ENCODE measurements at regions not wholly inside any gene's neighbourhood (a gene's known extent, or its start where the extent isn't known, plus 50 kb on each side); places are given as distances from the start of the nearest gene placed in this dataset.

DNA sequence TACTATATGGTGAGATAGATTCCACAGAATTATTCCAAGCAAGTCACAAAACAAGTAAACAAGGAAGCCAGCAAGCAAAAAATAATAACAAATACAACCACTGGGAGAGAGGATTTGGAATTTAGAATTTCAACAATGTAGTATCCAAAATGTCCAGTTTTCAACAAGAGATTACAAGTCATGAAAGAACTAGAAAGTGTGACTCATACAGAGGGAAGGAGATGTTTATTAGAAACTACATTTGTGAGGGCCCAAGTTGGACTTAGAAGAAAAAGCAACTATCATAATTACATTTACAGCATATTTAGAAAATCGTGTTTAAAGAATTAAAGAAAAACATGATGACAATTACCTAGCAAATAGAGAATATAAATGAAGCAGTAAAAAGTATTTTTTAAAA lies 494.6 kb upstream of the ID4 start:
- Histone ChIP-seq H2AFZ (ENCODE audit: low read length) (no peak overlapping the region), H3K23me2 (ENCODE audit: low read depth, low read length) (no peaks in the 10 kb centered on the region), H2BK15ac (ENCODE audit: low read length) (no peak overlapping the region), H3K36me3 (ENCODE audit: control insufficient read depth in 2 of 4, insufficient read depth in 4 of 4, low read length in 3 of 4) (no peaks in the 10 kb centered on the region; a peak in 1 of 8 replicates), H3K79me2 (ENCODE audit: control insufficient read depth in 1 of 2, insufficient read depth in 2 of 2, low read length in 2 of 2) (no peaks in the 10 kb centered on the region), H3K14ac (ENCODE audit: insufficient read length) (no peak overlapping the region), H3K4me3 (ENCODE audit: extremely low read depth in 1 of 4, insufficient read depth in 2 of 4, low read depth in 3 of 4, low read length in 4 of 4) (no peak overlapping the region), H3K27me3 (replicated peaks in 1 of 4; ENCODE audit: control insufficient read depth in 3 of 4, extremely low read depth in 1 of 4, insufficient read depth in 3 of 4, low read length in 3 of 4) (no peaks in the 10 kb centered on the region), H2BK120ac (replicated peaks; ENCODE audit: low read depth, low read length) (no peak overlapping the region), H3K79me1 (ENCODE audit: low read depth, low read length) (no peaks in the 10 kb centered on the region), H3K56ac (replicated peaks; ENCODE audit: insufficient read length, low read depth, low read length) (no peak overlapping the region), H3K9ac (replicated peaks in 1 of 4; ENCODE audit: extremely low read depth in 1 of 4, low read depth in 3 of 4, low read length in 3 of 4) (no peak overlapping the region), H2BK20ac (ENCODE audit: low read length) (no peak overlapping the region), H4K5ac (ENCODE audit: insufficient read length, low read depth, low read length) (no peak overlapping the region), H2AK5ac (ENCODE audit: low read depth, low read length) (no peak overlapping the region), H2BK5ac (ENCODE audit: low read depth, low read length) (no peak overlapping the region), H4K20me1 (replicated peaks in 1 of 2; ENCODE audit: control insufficient read depth in 1 of 2, insufficient read depth in 2 of 2, low read length in 2 of 2) (no peaks in the 10 kb centered on the region), H3K4me2 (ENCODE audit: insufficient read depth in 1 of 2, low read depth in 2 of 2, low read length in 2 of 2) (no peak overlapping the region), H3K18ac (ENCODE audit: extremely low read depth, low read length) (no peak overlapping the region), H4K91ac (replicated peaks; ENCODE audit: insufficient read length, low read length) (no peak overlapping the region), H2BK12ac (ENCODE audit: low read depth, low read length) (no peak overlapping the region), H3K27ac (ENCODE audit: low read depth, low read length) (no peak overlapping the region), H4K8ac (ENCODE audit: extremely low read depth, insufficient read depth, low read length) (no peak overlapping the region), H3K4me1 (replicated peaks in 1 of 4; ENCODE audit: control insufficient read depth in 3 of 4, insufficient read depth in 4 of 4, low read length in 3 of 4) (0 out of 7 replicates have a peak, but pooled peaks cover 0 to 4% (median 0%) of the 10 kb centered on the region in 4 experiments), H3K23ac (ENCODE audit: insufficient read length) (no peak overlapping the region), H3K9me3 (ENCODE audit: insufficient read depth in 2 of 2, low read depth in 1 of 2, low read length in 1 of 2) (no peaks in the 10 kb centered on the region), H3K4ac (replicated peaks; ENCODE audit: insufficient read length, low read depth, low read length) (no peak overlapping the region)
- DNase-seq (ENCODE audit: low read depth in 1 of 2, low spot score in 2 of 2) (no peak), FAIRE-seq (no peak)
- TF ChIP-seq RFX5 (IDR thresholded peaks at IDR 0.05; ENCODE audit: borderline replicate concordance, low read depth, low read length) (no peak), CBX8 (IDR thresholded peaks at IDR 0.05; ENCODE audit: borderline replicate concordance, low read depth, low read length) (no peak), SIRT6 (IDR thresholded peaks at IDR 0.05; ENCODE audit: low read length) (no peak), BACH1 (IDR thresholded peaks at IDR 0.05; ENCODE audit: low read length) (no peak), ATF3 (IDR thresholded peaks at IDR 0.05; ENCODE audit: insufficient read depth, low read depth, low read length) (no peak)
- 83% methylated on average over 1 of the region's 1 CpG; no CpG with 5 or more reads in 1 of the 2 experiments for WGBS, 2 experiments (ENCODE audit: extremely low coverage in 1 of 2, insufficient coverage in 1 of 2, insufficient read length in 1 of 2, insufficient replicate concordance in 2 of 2, low coverage in 1 of 2, low lambda C conversion rate in 2 of 2, missing lambda C conversion rate in 1 of 2)
- ChIA-PET POLR2A (ENCODE audit: partially characterized antibody) (no interaction called here), CTCF (ENCODE audit: partially characterized antibody) (no interaction called here)

All from H1 (cell line).